NCI-H2171 (cell line): ENCODE measurements at regions not wholly inside any gene's neighbourhood (a gene's known extent, or its start where the extent isn't known, plus 50 kb on each side); places are given as distances from the start of the nearest gene placed in this dataset.
A peak's percentile ranks its signal among the peaks of the same experiment; 100 is the strongest.

Experiments used
- DNase-seq: peaks from one replicate; lab custom pipeline; 2025; lab: John Stamatoyannopoulos, UW

DNA sequence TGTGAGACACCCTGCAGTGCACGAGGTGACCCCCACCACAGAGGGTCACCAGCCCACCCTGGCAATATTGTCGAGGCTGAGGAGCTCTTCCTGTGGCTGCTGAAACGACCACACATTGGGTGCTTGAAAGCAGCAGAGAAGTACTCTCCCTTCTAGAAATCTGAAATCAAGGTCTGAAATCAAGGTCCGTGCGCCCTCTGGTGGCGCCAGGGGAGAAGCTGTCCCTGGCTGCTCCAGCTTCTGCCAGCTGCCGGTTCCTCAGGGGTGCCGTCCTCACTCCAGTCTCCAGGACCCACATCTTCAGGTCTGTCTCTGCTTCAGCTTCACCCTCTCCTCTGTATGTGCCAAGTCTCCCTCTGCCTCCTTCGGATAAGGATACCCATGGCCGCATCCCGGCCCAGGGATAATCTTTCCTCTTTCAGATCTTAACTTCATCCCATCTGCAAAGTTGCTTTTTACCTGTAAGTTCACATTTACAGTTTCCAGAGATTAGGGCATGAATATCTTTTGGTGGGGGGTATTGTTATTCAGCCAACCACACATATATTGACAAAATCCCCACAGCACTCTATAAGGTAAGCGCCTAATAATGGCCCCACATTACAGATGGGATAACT is 108.3 kb upstream of the PHACTR3 start:
- peak; percentile 73 for DNase-seq

DNA sequence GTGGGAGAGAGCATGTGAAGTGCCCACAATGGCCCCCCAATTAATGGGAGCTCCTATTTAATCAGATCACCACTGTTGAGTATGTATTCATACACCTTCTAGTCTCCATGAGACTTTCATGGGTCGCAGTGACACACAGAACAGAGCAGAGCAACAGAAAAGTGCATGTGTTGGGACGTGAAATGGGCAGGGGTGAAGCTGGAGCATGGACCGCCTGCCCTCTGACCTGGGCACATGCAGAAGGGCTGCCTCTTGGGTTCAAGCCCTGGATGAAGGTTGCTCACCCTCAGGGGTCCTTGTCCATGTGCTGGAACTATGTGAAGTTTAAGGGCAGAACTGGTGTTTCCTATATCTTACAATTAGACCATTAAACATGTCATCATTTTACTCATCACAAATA is 106.0 kb upstream of the PHACTR3 start:
- no peak for DNase-seq

DNA sequence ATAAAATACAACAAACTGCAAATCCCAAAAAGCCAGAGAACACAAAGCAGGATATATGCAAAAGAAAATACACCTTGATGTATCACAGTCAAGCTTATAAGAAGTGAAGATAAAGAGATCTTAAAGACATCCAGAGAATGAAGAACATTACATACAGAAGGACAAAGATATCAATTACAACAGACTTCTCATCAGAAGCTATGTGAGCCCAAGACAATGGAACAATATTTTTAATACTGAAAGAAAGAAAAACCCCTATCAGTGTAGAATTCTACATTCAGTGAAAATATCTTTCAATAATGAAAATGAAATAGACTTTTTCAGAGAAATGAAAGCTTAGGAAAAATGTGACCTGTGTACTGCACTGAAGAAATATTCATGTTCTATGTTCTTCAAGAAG is 104.5 kb upstream of the PHACTR3 start:
- no peak for DNase-seq

DNA sequence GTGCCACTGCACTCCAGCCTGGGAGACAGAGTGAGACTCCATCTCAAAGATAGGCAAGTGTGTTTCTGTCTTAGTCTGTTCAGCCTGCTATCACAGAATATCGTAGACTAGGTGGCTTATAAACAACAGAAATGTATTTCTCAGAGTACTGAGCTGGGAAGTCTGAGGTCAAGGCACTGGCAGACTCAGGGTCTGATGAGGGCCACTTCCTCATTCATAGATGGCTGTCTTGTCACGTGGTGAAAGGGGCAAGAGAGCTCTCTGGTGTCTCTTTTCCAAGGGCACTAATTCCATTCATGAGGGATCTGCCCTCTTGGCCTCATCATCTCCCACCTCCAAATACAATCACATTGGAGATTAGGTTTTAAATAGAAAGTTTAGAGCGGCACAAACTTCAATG is 95.6 kb upstream of the PHACTR3 start:
- no peak for DNase-seq

DNA sequence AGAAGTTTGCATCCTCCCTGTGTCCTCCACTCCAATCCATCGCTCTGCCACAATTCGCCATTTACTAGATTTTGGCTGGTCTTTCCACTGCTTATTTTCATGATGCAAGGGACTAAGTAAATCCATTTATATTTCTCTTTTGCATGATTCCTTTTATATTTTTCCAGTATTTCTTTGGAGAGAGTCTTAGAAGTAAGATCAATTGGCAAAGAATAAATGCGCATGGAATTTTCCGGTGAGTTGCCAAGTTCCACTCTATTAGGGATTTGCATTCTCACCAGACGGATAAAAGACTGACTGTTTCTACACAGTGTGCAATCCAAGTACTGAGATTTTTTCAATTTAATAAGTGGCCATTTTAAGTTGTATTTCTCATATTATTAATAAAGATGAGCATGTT is 91.7 kb upstream of the PHACTR3 start:
- no peak for DNase-seq

DNA sequence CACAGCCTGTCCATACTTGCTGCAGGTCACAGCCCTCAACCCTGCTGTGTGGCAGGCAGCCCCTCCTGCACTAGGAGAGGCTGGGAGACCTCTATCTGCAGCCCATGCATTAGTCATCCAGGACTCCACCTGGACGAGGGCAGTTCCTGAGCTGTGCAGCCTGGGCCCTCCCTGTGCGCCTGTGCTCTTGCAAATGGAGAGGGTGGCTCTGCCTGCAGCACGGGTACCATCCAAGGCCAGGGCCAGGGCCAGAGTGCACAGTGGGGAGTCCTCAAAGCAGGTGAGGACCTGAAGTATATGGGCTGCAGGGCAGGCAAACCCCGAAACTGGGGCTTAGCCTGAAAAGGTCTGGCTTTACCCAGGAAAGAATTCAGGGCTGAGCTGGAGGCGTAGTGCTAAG is 89.8 kb upstream of the PHACTR3 start:
- no peak for DNase-seq

DNA sequence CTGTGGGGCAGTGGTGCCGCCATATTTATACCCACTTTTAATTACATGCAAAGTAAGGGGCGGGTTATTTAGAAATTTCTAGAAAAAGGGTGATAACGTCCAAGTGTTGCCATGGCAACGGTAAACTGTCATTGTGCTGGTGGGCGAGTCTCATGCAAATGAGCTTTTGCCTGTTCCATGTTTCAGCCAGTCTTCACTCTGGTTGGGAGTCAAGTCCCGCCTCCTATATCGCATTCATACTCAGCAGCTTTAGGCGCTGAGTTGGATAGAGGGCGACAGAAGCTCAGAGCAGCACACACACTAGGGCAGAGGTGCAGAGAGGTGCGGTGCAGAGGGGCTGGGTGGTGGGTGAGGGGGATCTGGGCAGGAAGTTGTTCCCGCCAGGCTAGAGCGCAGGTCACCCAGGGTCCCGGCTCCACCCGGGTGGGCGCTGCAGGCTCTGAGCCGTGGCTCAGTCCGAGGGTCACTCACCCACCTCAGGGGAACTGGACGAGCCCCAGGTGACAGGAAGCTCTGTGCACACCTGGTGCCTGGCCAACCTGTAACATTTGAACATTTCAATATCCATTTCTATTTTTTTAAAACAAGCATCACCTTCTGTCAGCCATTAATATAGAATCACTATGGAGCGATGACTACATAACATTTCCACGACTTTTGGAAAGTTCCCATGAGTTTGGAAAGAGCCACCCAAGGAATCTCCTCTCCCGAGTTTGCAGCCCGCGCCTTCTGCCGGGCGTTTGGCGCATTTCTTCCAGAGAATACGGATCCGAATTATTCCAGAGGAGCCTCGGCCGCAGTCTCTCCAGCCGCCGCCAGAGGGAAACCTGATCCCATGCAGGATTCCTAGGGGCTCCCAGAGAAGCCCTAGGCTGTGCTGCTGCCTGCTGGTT is 89.1 kb upstream of the PHACTR3 start:
- peak; percentile 82 for DNase-seq

DNA sequence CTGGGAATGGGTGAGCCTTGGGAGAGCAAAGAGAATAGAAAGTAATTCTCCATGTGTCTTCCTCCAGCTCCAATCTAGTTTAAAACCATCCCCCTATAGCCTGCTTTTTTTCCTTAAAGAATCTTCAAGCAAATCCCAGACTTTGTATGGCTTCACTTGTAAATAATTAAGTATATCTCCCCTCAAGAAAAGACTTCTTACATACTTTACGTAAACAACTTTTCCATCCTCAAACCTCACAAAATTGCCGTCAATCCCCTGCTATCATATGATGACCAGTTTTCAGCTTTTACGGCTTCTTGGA is 88.5 kb upstream of the PHACTR3 start:
- DNase-seq: no peak

DNA sequence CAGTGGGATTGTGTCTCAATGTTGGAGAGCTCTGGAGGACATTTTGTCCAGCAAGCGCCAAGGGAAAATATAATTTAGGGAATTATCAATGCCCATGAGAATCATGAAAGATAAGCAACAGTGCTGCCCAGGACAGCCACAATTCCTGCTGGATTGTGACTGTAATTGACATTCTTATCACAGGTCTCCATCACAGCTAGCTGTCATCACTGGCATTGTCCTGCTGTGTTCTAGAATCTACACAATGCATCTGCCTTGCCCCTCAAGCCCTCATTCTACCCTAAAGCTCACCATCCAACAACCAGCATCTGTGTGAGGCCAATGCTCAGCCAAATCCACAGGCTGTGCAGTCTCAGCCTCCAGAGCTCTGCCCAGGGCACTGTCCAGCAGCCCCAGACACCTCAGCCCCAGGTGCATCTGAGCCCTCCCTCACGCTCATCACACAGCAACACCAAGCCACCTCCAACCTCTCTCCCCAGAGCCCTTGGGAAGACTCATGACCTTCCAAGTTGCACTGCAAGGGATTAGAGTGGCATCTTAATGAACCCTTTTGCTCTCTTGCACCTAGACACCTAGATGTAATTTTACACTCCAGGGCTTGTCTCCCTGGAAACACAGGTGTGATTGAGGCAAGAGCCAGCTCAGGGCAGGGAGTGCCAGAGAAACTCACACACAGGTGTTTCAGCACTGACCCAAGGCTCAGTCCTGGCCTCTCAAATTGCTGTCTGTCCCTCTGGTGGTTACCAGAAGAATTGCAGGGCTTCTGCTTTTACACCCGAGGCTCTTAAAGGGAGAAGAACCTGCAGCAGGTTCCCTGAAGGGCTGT is 85.2 kb upstream of the PHACTR3 start:
- DNase-seq: peak; percentile 45

DNA sequence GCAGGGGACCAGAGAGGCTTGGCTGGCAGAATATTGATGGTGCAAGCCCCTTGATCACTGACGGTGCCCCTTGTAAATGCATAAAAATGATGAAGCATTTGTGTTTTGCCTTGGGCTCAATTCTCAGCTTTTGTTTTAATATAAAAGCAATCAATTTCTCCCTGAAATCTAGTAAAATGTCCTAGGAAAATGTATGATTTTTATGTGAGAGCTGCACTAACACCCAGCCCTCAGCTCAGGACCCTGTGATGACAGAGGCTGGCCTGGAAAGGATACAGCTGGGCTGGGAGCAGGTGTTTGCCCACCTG is 84.7 kb upstream of the PHACTR3 start:
- no peak for DNase-seq

DNA sequence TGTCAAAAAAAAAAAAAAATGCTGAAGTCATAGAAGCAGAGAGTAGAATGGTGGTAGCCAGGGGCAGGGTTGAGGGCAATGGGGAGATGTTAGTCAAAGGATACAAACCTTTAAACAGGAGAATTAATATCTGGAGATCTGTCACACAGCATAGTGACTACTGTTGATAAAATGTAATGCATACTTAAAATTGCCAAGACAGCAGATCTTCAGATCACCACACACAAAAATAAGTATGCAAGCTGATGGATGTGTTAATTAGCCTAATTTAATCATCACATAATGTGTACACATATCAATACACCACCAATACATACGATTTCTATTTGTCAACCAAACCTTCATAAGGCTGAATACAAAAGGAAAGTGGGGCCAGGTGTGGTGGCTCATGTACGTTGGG is 83.5 kb upstream of the PHACTR3 start:
- no peak for DNase-seq

DNA sequence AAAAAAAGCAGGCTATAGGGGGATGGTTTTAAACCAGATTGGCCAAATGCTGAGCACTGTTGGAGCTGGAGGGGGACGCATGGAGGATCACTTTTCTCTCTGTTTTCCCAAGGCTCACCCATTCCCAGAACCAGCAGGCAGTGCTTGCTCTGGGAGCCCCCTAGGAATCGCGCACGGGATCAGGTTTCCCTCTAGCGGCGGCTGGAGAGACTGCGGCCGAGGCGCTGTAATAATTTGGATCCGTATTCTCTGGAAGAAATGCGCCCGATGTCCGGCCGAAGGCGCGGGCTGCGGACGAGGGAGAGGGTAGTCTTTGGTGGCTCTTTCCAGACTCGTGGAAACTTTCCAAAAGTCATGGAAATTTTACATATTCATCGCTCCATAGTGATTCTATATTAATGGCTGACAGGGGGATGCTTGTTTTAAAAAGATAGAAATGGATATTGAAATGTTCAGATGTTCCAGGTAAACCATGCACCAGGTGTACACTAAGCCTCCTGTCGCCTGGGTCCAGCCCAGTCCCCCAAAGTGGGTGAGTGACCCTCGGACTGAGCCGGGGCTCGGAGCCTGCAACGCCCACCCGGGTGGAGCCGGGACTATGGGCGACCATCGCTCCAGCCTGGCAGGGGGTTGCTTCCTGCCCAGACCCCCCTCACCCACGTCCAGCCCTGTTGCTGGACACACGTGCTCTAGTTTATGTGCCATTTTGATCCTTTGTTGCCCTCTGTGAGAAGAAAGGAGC is 78.7 kb upstream of the PHACTR3 start:
- DNase-seq: peak; percentile 63

DNA sequence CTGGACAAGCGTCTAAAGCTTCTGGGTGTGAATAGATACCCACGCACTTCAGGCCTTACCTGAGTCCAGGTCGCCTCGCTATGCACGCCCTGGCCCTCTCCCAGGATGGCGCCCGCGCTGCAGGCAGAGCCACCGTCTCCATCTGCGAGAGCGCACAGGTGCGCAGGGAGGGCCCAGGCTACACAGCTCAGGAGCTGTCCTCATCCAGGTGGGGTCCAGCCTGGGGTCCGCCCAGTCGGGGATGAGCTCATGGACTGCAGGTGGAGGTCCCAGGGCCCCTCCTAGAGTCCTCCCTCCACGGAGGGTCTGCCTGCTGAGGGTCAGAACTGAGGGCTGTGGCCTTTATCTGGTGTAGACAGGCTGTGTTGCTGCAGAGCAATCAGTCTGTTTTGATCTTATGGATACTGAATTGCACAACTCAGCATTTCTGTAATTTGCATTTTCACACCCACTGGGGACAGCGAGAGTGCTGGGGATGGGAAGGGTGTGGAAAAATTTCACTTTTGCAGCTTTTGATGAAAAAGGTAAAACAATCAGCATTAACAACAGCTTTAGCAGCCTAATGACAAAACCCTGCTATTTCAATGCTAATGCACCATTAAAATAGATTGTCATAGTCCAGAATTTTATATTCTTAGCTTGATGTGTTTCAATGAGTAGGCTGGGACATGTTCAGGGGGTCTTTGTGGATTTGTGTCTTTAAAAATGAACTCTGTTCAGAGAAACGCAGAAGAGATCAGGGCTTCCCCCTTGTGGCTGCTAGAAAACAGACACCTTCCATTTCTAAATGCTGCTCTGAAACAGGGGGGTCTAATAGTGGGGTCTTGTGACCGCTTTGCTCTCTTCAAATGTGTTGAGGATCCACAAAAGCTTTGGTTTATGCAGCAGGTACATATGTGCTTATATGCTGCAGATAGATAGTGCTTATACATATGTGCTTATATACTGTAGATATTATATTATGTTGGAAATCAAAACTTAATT is 77.8 kb upstream of the PHACTR3 start:
- DNase-seq: peak; percentile 10

DNA sequence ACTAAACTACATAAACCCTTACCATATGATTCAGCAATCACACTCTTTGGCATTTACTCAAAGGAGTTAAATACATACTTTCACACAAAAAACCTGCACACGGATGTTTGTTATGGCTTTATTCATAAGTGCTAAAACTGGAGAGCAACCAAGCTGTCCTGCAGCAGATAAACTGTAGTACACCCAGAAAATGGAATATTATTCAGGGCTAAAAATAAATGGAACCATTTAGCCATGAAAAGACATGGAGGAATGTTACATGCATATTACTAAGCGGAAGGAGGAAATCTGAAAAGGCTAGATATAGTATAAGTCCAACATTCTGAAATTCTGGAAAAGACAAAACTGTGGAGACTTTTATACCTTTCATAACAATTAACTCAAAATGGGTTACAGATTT is 73.6 kb upstream of the PHACTR3 start:
- DNase-seq: no peak

DNA sequence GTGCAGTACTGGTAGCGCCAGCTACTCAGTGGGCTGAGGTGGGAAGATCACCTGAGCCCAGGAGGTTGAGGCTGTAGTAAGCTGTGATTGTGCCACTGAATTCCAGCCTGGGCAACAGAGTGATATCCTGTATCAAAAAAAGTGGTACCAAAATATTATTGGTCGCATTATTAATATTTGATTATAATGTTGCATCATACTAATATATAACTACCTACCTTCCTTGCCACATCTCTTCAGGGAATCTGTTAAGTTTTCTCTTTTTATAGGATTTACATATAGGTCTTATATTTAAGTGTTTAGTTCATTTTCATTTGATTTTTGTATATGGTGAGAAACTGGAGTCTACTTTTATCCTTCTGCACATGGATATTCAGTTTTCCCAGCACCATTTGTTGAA is 66.3 kb upstream of the PHACTR3 start:
- DNase-seq: no peak

DNA sequence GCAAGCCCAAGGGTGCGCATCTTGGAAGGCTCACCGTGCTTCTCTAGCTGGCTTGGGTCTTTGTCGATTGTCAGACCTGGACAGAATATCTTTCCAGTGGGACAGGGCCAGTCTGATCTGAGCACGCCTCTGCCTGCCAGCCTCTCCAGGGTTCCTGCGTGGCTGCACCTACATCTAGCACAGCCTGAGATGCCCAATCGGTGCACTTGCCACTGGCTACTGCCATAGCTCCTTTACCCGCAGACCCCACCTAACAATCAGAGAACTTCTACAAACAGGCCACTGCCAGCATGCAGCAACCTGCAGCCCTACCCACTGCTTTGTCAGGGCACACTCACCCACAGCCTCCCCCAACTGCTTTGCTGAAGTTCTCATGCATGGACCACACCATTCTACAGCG is 56.7 kb upstream of the PHACTR3 start:
- DNase-seq: no peak
